Stimulated activated CD8-positive, alpha-beta memory T cell treated with anti-CD3 and anti-CD28 coated beads, Interleukin-7, amount 100 ng/mL, for 24 hours (primary cell): ENCODE measurements at regions not wholly inside any gene's neighbourhood (a gene's known extent, or its start where the extent isn't known, plus 50 kb on each side); places are given as distances from the start of the nearest gene placed in this dataset.
"Not testable (repeated sequence)": the region's sequence is repeated elsewhere in the genome, so short reads cannot be mapped to it uniquely, and the experiment has no call there.

Experiments
- DNase-seq: peaks from one replicate; pipeline ENCODE4 v3.0.0-alpha.2; 2020; ENCODE audit warnings: low read depth

DNA sequence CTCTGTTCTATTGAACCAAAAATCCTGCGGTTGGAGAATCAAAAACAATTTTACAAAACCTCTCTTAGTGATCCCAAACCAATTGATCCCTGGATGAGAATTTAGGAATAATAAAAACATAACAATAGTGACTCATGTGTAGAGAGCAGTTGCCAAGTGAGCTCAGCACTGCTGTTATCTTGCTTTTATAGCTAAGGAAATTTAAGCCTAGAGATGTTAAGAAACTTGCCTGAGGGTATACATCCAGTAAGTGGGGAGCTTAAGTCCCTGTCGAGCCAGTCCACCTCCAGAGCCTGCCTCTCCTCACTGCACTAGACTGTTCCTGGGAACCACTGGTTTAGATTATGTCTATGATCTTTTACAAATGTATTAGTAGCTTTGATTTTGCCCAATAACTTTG lies 358.4 kb upstream of the LMCD1 start:
- no peak for DNase-seq

DNA sequence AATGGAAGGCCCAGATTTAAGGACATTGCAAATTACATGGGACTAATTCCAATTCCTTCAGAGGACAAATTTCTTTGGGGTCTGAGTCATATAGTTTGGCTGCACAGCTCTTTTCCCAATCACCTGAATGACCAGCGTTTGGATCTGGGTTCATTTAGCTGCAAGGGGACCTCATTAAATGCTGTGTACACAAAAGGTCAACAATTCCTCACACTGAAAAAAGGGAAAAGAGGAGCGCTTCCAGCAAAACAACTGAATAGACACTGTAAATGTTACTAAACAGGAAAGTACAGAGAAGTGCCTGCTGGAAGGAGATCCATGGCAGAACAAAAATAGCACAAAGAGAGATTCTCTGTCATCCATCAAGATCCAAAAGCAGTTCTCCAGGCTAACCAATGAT lies 356.0 kb upstream of the LMCD1 start:
- no peak for DNase-seq

DNA sequence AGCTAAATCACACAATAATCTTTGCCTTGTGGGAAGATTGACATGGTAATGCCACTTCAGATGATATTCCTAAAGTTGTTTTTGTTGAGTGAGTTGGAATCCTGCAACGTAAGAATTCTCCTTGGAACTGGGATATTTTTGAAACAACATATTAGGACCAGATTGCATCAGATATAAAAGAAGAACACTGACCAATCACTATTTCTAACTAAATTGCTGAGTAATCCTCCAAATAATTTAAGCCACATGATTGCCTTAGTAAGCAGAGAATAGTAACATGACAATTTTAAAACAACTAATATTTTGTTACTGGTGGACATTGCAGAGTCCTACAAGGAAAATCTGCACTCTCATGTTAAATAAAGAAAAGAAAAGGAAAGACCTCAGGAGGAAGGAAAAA lies 353.9 kb upstream of the LMCD1 start:
- DNase-seq: no peak

DNA sequence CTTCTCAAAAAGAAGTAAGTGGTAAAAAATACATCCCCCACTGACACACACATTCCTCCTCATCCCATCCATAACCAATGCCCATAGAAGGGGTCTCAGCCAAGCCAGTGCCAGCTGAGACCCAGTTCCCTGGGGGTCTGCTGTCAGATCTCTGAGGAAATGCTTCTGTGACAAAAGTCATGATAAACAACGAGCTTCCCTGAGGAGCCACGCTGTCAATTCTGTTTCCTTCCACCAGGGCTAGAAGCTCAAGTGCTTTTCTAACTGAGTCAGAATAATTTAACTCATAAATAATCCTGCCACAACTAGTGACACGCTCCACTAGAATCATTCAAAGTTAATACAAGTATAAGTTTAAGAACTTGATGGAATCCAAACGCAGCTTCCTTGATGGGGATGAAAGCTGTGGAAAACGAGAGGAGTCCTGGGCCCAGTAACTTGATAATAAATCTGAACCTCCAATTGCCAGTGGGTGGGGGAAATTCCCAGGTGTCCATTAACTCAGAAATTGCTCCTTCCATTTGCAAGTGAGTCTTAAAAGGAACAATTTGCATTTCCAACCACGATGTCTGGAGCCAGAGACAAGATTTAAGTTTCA lies 348.7 kb upstream of the LMCD1 start:
- DNase-seq: no peak

DNA sequence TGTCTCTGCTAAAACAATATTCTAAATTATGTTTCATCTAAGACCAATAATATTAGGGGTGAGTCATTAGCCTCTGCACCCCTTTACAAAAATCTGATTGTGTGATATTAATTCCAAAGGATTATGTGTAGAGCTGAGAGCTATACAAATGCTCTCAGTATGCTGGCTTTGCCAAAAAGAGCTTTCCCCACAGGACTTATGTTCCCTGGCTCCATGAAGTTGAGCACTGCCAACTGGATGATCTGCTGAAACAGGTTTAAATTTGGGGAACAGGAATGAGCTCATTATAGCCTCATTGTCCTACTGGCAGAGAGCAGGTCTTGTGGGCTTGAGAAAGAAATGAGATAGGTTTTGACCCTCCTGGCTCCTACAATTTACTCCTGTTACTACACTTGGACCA lies 347.8 kb upstream of the LMCD1 start:
- DNase-seq: no peak

DNA sequence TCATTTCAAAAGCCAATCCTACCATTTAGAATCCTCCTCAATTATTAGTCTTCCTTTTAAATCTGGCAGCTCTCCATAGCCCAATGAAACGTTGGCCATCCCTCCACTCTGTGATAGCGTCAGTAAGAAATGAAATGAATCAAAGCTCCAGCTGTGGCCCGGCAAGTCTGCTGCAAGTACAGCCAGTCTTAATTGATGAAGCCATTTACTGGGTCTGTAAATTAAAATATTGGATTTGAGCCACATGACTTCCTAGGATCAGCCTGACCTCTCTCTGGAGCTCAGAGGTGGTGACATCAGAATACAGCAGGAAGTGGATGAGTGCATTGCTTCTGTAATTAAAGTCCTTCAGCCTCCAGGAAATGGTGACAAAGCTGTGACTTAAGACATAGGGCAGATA lies 347.0 kb upstream of the LMCD1 start:
- DNase-seq: no peak

DNA sequence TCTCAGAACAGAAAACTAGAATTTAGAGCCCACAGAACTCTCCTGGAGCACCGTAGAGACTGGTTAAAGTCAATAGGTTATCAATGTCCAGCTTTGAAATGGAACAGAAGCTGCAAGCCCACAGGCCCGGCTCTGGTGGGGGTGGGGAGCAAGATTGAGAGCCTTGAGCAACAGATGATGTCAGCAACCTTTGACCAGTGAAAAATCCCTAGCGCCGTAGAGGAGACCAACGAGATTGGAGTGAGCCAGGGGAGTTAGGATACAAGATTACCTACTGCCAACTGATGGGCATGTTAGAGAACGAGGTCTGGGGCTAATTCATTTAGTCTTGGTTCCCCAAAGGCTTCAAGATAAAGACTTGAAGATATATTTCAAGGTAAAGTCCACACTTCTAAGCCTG lies 345.5 kb upstream of the LMCD1 start:
- no peak for DNase-seq

DNA sequence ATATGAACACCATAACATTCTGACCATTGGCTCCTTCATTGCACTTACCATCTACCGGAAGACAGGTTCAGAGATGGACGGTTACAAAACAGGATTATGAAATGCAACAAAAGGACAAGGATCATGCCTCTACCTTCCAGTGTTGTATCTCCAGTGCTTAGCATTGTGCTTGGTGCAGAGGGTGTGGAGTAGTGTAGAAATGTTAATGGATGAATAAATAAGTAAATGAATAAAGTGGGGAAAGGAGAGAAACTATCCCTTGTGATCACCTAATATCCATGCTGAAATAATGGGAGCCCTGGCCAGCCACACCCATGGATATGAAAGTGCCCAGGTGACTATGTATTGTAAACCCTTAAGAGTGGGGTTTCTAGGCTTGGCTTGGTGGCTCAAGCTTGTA lies 344.8 kb upstream of the LMCD1 start:
- DNase-seq: no peak

DNA sequence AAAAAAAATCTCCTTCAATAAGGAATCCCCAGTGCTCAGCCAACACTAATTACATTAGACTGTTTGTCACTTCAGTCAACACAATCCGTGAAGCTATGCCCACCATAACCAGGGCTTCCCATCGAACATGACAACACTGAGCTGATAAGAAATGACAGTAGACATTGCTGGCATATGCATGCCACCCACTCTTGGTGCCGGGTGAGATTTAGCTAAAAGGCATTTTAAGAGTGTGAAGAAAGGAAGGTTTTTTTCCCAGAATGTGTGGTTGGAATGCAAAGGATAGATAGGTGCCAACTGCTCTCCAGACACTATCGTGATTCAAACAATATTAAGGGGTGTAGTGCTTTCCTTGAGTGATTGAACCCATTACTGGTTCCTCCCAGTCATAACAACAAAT lies 344.0 kb upstream of the LMCD1 start:
- no peak for DNase-seq

DNA sequence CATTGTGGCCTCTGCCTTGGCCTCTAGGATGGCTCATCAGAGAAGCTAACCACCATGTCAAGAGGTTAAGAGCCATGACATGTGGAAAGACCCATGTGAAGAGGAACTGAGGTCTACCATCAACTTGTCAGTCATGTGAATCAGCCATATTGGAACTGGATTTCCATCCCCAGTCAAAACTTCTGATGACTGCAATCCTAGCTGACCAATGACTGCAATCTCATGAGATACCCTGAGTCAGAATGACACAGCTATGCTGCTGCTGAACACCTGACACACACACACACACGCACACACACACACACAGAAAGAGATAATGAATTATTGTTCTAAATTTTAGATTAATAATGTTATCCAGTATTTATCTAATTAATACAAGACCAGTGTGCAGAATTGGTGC lies 337.5 kb upstream of the LMCD1 start:
- DNase-seq: no peak

DNA sequence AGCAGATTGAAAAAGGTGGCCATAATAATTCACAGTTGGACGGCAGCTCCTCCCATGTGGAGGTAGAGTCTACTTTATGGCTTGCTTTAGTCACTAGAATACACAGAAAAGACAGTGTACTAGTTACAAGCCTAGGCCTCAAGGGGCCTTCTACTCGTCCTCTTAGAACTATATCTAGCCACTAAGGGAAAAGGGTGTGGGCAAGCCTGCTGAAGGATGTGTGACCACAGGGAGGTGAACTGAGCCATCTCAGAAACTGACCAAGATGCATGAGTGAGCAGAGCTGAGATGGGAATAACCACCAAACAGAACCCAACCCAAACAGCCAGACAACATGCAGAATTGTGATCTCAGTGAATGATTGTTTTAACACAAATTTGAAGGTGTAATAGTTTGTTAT lies 335.6 kb upstream of the LMCD1 start:
- DNase-seq: no peak

DNA sequence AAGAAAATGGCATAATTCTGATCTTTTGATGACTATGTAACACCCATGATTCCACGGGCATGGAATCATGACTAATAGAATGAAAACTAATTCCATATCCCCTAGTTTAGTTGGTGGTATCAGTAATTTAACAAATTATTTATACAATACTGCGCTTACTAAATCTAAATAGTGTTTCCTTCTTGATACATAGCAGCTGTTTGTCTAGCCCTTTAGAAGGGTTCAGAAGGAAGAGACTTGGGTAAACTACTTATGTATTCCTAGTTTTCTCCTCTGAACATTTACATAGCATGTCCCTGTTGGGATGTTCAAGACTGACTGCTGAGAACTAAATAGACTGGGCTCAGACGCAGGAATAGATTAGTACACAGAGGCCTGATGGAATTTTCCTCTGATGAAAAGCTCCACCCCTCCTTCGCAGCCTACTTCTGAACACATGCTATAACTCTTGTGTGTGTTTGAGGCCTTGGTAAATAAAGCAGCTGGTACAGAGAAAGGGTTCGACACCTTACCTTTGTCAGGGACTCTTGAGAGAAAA lies 330.6 kb upstream of the LMCD1 start:
- DNase-seq: no peak

DNA sequence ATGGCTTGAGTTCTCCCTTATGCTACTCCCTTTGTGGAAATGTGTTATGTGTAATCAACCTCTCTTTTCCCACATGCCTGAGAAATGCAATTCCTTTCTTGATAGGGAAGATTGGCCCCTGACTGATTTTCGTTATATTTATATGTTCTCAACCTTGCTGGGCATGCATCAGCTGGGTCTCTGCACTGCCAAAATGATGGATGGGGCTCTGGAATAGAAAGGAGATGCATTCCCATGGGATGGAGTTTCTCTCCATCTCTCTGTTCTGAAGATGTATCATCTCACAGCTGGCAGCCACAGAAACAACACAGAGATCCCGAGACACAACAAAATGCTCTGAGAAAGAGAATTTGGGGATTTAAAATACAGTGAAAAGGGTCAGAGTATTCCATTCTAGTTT lies 327.7 kb upstream of the LMCD1 start:
- DNase-seq: no peak

DNA sequence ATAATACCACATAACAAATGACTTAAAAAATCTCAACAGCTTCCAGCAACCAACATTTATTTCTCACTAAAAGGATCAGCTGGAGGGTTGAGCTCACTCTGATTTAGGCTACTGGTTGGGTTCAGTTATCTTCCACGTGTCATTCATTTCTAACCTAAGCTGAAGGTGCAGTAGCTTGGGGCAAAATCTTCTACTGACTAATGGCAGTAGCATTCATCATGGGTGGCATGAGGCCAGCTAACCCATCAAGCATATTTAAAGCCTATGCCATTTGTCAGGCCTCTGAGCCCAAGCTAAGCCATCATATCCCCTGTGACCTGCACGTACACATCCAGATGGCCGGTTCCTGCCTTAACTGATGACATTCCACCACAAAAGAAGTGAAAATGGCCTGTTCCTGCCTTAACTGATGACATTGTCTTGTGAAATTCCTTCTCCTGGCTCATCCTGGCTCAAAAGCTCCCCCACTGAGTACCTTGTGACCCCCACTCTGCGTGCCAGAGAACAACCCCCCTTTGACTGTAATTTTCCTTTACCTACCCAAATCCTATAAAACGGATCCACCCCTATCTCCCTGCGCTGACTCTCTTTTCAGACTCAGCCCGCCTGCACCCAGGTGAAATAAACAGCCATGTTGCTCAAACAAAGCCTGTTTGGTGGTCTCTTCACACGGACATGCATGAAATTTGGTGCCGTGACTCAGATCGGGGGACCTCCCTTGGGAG lies 324.7 kb upstream of the LMCD1 start:
- not testable (repeated sequence) for DNase-seq

DNA sequence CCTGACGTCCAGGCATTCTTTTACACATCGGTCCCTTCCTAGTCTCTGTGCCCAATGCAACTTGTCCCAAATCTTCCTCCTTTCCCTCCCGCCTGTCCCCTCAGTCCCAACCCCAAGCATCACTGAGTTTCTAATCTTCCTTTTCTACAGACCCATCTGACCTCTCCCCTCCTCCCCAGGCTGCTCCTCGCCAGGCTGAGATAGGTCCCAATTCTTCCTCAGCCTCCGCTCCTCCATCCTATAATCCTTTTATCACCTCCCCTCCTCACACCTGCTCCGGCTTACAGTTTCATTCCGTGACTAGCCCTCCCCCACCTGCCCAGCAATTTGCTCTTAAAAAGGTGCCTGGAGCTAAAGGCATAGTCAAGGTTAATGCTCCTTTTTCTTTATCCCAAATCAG lies 323.1 kb upstream of the LMCD1 start:
- DNase-seq: not testable (repeated sequence)

DNA sequence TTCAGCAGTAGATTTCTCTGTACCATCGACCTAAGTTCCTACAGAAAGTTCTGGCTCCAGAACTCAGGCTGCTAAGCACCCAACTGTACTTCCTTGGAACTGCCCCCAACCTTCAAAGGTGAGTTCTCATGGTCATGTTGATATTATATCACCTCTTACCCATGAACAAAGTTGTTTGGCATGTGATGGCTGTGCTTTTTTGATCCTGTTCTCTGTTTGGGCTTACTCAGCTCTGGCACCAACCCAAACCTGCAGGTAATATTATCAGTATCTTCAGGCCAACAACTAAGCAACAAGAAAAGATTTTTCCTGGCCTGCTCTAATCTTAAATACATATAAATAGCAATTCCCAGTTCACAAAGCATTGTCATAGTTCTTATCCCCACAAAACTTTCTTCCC lies 318.7 kb upstream of the LMCD1 start:
- no peak for DNase-seq

DNA sequence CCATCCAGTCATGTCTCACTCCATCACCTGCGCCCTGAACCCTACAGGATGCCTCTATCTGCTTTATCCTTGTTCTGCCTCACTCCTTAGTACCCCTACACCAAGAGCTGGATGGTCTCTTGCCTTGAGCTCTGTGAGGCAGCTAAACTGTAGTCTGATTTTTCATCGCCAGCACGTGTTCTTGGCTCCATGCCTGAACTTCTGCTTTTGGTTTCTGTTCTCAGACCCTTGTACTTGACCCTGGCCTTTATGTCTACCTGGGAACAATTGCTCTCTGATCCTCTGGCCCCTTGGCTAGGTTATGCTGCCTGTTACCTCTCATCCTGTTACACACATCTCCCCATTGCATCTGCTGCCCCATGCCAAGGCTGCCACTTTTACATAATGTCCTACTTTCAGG lies 318.0 kb upstream of the LMCD1 start:
- no peak for DNase-seq

DNA sequence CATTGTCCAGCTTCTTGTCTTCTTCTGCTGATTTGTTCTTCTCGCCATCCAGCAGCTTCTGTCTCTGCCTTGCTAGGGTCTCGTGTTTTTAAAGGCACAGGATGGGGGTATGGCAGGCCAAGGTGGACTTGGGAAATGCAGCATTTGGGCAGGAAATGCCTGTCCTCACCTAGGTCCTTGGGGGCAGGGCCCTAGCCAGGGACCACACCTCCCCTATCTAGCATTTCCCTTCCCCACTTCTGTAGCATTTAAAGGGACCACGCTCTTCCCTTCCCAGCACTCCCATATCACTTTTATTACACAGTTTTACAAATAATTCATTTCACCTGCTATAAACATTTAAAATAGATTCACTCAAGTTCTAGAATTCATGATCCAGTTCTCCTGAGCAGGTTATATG lies 315.4 kb upstream of the LMCD1 start:
- DNase-seq: no peak

DNA sequence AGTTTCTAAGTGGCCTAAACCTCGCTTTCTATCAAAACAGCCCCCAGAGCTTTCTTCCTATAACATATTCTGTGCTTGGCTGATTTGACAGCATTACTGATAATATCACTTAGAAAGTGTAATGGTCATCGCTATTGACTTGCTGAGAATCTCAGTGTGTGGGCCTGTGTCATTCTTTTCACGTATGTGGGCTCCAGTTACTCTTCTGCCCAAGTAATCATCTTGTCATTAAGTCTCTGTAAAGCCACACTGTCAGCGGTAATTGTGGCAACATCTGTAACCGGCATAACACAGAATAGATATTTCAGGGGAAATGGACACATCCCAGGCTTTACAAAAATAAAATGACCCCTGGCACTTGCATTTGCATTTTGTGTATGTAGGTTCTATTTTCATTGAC lies 313.6 kb upstream of the LMCD1 start:
- no peak for DNase-seq

DNA sequence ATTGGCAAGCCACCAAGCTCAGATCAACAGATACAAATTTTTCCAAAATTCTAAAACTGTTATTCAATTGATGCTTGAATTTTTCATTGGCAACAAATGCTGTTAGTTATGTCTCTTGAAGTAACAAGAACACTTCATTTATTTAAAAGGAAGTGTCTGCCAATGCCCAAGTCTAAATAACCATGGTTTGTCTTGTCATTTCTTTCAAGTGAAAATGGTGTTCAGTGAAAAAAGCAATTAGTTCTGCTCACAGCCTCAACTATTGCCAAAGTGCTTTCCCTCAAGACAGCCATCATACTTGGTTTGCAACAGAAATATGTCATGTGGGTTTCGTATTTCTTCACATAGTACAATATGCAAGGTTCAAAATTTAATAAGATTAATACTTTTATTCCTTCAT lies 312.6 kb upstream of the LMCD1 start:
- DNase-seq: no peak

DNA sequence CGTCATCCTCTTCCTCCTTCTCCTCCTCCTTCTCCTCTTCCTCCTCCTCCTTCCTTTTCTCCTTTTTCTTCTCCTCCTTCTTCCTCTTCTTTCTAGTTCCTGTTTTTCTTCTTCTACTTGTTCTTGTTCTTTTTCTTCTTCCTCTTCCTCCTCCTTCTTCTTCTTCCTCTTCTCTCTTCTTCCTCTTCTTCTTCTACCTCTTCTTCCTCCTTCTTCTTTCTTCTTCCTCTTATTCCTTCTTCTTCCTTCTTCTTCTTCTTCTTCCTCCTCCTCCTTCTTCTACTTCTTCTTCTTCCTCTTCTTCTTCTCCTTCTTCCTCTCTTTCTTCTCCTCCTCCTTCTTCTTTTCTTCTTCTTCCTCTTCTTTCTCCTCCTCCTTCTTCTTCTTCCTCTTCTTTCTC lies 310.2 kb upstream of the LMCD1 start:
- no peak for DNase-seq

DNA sequence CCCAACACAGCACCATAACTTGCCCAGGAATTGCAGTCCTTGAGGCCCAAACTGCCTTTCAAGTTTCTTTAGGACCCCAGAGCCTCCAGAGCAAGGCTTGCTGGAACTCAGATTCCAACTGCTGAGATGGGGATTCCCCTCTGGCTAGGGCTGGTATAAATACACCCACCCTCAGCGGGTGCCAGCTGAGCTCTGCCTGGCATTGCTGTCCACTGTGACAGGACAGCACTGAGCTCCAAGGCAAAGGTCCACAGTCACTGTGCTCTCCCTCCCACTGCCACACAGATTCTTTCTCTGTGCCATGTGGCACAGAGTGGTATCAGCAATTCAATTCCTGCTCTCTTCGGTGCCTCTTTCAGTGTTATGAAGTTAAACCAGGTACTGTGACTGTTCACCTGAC lies 304.2 kb upstream of the LMCD1 start:
- no peak for DNase-seq

DNA sequence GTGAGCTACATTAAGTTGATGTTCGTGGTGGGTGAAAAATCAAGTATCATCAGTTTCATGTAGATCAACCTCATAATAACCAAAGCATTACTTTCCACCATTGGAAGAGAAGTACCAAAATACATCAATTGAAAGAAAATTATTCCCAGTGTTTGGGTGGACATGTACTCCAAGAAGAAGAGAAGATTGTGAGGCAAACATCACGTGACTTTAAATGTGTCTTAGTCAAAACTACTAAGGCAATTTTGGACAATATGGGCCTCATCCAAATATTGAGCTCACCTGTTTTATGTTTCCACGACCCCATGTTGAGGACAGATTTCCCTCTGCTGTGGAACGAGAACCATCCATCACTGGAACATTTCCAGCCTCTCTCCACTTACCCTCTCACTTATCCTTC lies 303.0 kb upstream of the LMCD1 start:
- DNase-seq: no peak

DNA sequence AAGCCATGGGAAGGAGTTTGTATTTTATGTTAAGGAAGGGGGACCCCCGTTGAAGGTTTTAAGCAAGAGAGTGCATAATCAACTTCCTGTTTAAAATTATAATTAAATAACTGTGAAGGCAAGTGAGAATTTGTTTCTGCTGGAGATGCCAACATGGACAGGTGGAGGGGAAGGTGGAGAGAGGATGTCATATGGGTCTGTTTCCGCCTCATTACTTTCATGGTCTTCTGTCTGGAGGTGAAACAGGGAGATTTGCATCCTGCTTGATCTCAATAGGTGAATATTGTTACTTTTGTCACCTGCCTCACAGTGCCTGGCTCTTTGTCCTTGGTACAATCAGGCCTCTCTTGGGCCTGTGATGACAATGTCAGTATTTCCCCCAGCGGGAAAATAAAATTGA lies 300.6 kb upstream of the LMCD1 start:
- DNase-seq: no peak
